8988T (cell line): ENCODE measurements at regions not wholly inside any gene's neighbourhood (a gene's known extent, or its start where the extent isn't known, plus 50 kb on each side); places are given as distances from the start of the nearest gene placed in this dataset.
"Not testable (repeated sequence)": the region's sequence is repeated elsewhere in the genome, so short reads cannot be mapped to it uniquely, and the experiment has no call there.

Experiments used
- DNase-seq: peaks from one replicate; pipeline ENCODE4 v3.0.0; 2011

- no peak for DNase-seq
Measured at GRCh38 chr4:26048378-26048882, 134.4 kb downstream of the SMIM20 start.

GRCh38 chr4:26048950-26049349 is 134.9 kb downstream of the SMIM20 start:
- DNase-seq = no peak

GRCh38 chr4:26049447-26049846 is 135.4 kb downstream of the SMIM20 start:
- DNase-seq = no peak

- no peak for DNase-seq
Measured at GRCh38 chr4:26050212-26050643, 136.2 kb downstream of the SMIM20 start.

GRCh38 chr4:26050671-26051070 is 136.7 kb downstream of the SMIM20 start:
- DNase-seq = no peak

- no peak for DNase-seq
Measured at GRCh38 chr4:26051240-26051639, 137.2 kb downstream of the SMIM20 start.

- DNase-seq = no peak
Measured at GRCh38 chr4:26052663-26053541, 138.9 kb downstream of the SMIM20 start.

GRCh38 chr4:26053761-26054160 is 139.7 kb downstream of the SMIM20 start:
- DNase-seq = no peak

- DNase-seq = no peak
Measured at GRCh38 chr4:26055855-26056254, 141.8 kb downstream of the SMIM20 start.

GRCh38 chr4:26056406-26056805 is 142.4 kb downstream of the SMIM20 start:
- no peak for DNase-seq

- DNase-seq = not testable (repeated sequence)
Measured at GRCh38 chr4:26057839-26058238, 143.8 kb downstream of the SMIM20 start.

- no peak for DNase-seq
Measured at GRCh38 chr4:26058537-26058936, 144.5 kb downstream of the SMIM20 start.

GRCh38 chr4:26059391-26060154 is 145.6 kb downstream of the SMIM20 start:
- DNase-seq = no peak

- DNase-seq = no peak
Measured at GRCh38 chr4:26060286-26060685, 146.3 kb downstream of the SMIM20 start.

- DNase-seq = peak; percentile 50
Measured at GRCh38 chr4:26061248-26061986, 147.4 kb downstream of the SMIM20 start.

GRCh38 chr4:26062215-26062614 is 148.2 kb downstream of the SMIM20 start:
- no peak for DNase-seq

GRCh38 chr4:26064009-26064408 is 150.0 kb downstream of the SMIM20 start:
- DNase-seq = not testable (repeated sequence)

GRCh38 chr4:26065833-26066232 is 151.8 kb downstream of the SMIM20 start:
- no peak for DNase-seq

GRCh38 chr4:26067035-26067434 is 153.0 kb downstream of the SMIM20 start:
- DNase-seq = no peak

- peak; percentile 39 for DNase-seq
Measured at GRCh38 chr4:26069218-26069617, 155.2 kb downstream of the SMIM20 start.

- DNase-seq = no peak
Measured at GRCh38 chr4:26071688-26072087, 157.7 kb downstream of the SMIM20 start.

GRCh38 chr4:26073886-26074560 is 160.0 kb downstream of the SMIM20 start:
- no peak for DNase-seq
